ENCODE measurements at regions not wholly inside any gene's neighbourhood (a gene's known extent, or its start where the extent isn't known, plus 50 kb on each side); places are given as distances from the start of the nearest gene placed in this dataset.

DNA sequence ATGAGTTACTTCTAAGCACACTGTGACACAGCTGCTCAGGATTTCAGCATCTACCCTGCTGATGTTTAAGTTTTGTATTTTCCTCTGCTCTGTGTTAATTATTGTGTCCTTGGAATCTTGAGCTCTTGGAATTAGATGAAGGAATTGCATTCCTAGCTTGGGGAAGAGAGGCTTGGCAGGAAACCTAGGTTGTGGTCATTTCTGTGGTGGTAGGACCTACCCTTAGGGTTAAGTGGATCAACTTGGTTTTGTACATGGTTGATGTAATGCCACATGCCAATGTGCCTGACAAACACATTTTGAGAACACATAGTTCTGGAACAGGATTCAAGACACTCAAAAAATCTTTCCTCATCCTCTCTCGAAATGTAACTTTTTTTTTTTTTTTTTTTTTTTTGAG, 264.5 kb upstream of the MEX3C start:
- H3K4me1 ChIP-seq (ENCODE audit: control insufficient read depth, insufficient read depth, low read length), result no peaks in the 10 kb centered on the region
- no peaks in the 10 kb centered on the region for H3K9me3 ChIP-seq (ENCODE audit: control insufficient read depth, low read length)
- no peak for DNase-seq
- no peak overlapping the region for H3K4me3 ChIP-seq (ENCODE audit: low read length)
- H3K27ac ChIP-seq (ENCODE audit: low read length), result no peak overlapping the region
- no peak for ATAC-seq
- 100% methylated on average over 1 of the region's 1 CpG for WGBS
- no peaks in the 10 kb centered on the region for H3K27me3 ChIP-seq (ENCODE audit: control insufficient read depth, insufficient read depth)
- intact Hi-C loops (cut with DNase I), result no loop called here

DNA sequence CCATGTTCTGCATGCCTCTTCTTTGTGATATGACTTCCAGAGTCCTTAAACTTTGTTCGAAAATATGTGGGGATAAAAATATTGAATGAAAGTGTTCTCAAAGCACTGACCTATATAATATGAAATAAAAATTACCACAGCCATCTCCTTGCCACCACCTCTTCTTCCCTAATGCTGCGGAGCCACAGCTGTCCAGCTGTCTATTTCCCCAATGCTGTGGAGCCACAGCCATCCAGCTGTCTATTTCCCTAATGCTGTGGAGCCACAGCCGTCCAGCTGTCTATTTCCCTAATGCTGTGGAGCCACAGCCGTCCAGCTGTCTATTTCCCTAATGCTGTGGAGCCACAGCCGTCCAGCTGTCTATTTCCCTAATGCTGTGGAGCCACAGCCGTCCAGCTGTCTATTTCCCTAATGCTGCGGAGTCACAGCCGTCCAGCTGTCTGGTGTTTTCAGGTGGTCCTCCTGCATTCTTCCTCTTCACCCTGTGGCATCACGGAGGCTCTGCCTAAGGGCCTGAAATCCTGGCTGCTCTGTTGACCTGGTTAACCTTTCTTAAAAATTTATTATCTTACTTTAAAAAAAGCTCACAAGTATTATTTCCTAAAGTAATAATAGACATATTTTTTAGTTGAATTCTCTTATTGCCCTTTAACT, 266.1 kb upstream of the MEX3C start:
- Histone ChIP-seq H3K4me1 (ENCODE audit: control insufficient read depth, insufficient read depth, low read length) (no peaks in the 10 kb centered on the region), H3K4me3 (ENCODE audit: low read length) (no peak overlapping the region), H3K27me3 (ENCODE audit: control insufficient read depth, insufficient read depth) (no peaks in the 10 kb centered on the region), H3K9me3 (ENCODE audit: control insufficient read depth, low read length) (no peaks in the 10 kb centered on the region), H3K27ac (ENCODE audit: low read length) (no peak overlapping the region)
- no peak for ATAC-seq
- WGBS, result 76% methylated on average over 8 of the region's 9 CpGs
- intact Hi-C loops (cut with DNase I), result no loop called here
- no peak for DNase-seq

DNA sequence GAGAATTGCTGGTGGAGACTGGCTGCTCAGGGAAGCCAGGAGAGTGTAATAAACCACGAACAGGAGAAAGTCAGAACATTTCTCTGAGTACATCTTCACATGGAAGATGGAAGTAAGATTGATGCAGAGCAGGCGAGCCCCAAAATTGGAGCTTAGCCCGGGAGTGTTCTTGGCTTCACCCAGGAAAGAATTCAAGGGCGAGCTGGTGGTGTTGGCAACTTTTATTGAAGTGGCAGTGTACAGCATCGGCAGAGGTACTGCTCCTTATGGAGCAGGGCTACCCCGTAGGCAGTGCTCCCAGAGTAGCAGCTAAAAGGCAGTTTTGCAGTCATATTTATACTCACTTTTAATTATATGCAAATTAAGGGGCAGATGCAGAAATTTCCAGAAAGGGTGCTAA, 281.4 kb upstream of the MEX3C start:
- intact Hi-C loops (cut with DNase I), result loop anchor here in 1 of 4 donors (10.0 kb wide), 1 partner anchor 46 kb away; no protein-coding TSS in a partner anchor
- H3K4me3 ChIP-seq (ENCODE audit: low read length), result no peak overlapping the region
- H3K27me3 ChIP-seq (ENCODE audit: control insufficient read depth, insufficient read depth), result no peaks in the 10 kb centered on the region
- WGBS, result 72% methylated on average over 6 of the region's 6 CpGs
- no peaks in the 10 kb centered on the region for H3K4me1 ChIP-seq (ENCODE audit: control insufficient read depth, insufficient read depth, low read length)
- DNase-seq (no peak), ATAC-seq (no peak)
- H3K27ac ChIP-seq (ENCODE audit: low read length), result no peak overlapping the region
- H3K9me3 ChIP-seq (ENCODE audit: control insufficient read depth, low read length), result no peaks in the 10 kb centered on the region

DNA sequence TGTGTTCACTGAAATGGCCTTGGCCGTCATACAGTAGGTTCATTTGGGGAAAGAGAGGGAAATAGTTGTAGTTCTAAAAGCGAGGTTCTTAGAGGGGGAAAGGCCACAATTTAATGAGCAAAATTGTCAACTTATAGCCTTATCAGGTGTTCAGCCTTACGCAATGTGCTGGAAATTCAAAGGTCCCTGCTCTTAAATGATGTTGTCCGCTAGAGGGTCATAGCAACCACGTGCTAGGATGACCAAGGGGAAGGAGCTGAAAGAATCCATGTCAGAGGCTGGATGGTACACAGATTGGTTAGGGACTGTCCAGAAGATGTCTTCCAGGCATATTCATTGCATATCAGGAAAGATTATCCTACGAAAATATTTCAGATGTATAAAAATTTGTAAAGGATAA, 282.3 kb upstream of the MEX3C start:
- H3K27me3 ChIP-seq (ENCODE audit: control insufficient read depth, insufficient read depth), result no peaks in the 10 kb centered on the region
- ATAC-seq (no peak), DNase-seq (no peak)
- H3K4me3 ChIP-seq (ENCODE audit: low read length), result no peak overlapping the region
- intact Hi-C loops (cut with DNase I), result loop anchor here in 1 of 4 donors (10.0 kb wide), 1 partner anchor 45 kb away; no protein-coding TSS in a partner anchor
- WGBS, result 83% methylated on average over 6 of the region's 6 CpGs
- H3K9me3 ChIP-seq (ENCODE audit: control insufficient read depth, low read length), result no peaks in the 10 kb centered on the region
- H3K27ac ChIP-seq (ENCODE audit: low read length), result no peak overlapping the region
- no peaks in the 10 kb centered on the region for H3K4me1 ChIP-seq (ENCODE audit: control insufficient read depth, insufficient read depth, low read length)

DNA sequence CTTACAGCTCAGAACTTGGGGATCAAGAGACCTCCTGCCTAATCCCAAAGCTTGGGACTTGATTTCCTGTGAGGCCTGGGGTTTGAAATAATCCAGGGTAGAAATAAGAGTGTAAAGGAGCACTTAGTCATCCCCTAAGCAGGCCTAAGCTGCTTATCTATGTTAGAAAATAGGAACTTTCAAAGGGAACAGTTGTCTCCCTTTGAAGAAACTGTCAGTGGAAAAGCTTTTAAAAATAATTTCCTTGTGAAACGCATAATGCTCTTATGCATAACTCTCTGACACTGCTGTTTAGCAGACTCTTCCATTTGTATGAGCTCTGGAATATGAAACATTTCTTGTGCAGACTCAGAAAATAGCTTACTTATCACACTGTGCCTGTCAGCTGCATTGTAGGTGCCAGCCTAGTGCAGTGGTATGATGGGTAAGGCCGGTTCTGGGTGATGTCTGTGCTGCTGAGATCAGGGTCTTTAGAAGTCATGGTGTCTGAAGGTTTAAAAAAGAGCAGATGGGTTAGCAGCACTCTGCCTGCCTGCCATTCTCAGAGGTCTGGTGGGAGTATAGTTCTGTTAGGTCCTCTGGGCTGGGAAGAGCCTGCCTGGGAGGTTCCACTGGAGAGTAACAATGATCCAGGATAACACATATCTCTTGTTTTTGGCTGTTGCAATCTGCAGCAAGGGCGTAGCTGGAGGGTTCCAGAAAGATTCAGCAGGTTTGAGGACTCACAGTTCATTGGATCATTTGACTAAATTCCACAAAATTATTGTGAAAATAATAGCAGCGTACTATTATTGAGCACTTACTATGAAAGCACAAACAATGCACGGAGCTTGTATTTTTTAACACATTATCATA, 283.2 kb upstream of the MEX3C start:
- intact Hi-C loops (cut with DNase I), result no loop called here
- ATAC-seq (peak in 1 of 2 donors; percentile 64), DNase-seq (no peak)

DNA sequence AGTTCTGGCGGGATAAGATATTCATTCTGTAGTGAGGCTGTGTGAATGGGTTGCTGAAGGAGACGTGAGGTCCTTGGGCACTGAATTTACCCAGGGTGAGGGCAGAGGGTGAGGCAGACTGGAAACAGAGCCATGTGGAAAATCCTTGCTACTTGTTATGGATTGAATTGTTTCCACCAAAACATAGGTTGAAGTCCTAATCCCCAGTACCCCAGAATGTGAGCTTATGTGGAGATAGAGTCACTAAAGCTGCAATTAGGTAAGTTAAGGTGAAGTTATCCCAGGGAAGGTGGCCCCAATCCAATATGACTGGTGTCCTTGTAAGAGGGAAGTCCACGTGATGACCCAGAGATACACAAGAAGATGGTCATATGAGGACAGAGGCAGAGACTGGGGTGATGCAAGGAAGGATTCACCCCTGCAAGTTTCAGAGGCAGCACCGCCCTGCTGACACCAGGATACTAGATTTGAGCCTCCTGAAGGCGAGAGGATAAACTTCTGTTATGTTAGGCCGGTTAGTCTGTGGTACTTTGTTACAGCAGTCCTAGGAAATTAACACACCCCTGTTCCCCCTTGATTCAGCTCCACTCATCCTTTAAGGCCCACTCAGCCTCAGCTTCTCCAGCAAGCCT, 289.4 kb upstream of the MEX3C start:
- no peaks in the 10 kb centered on the region for H3K27me3 ChIP-seq (ENCODE audit: control insufficient read depth, insufficient read depth)
- WGBS, result 81% methylated on average over 6 of the region's 6 CpGs
- no peaks in the 10 kb centered on the region for H3K9me3 ChIP-seq (ENCODE audit: control insufficient read depth, low read length)
- no peak for DNase-seq
- H3K27ac ChIP-seq (ENCODE audit: low read length), result no peak overlapping the region
- no peaks in the 10 kb centered on the region for H3K4me1 ChIP-seq (ENCODE audit: control insufficient read depth, insufficient read depth, low read length)
- no peak overlapping the region for H3K4me3 ChIP-seq (ENCODE audit: low read length)
- ATAC-seq, result no peak
- intact Hi-C loops (cut with DNase I), result no loop called here

More for the DNA sequence above, 283.2 kb upstream of the MEX3C start:
- Histone ChIP-seq H3K9me3 (ENCODE audit: control insufficient read depth, low read length) (no peaks in the 10 kb centered on the region), H3K4me1 (ENCODE audit: control insufficient read depth, insufficient read depth, low read length) (no peaks in the 10 kb centered on the region), H3K4me3 (ENCODE audit: low read length) (no peak overlapping the region), H3K27ac (ENCODE audit: low read length) (no peak overlapping the region), H3K27me3 (ENCODE audit: control insufficient read depth, insufficient read depth) (no peaks in the 10 kb centered on the region)
- WGBS, result 64% methylated on average over 5 of the region's 5 CpGs

DNA sequence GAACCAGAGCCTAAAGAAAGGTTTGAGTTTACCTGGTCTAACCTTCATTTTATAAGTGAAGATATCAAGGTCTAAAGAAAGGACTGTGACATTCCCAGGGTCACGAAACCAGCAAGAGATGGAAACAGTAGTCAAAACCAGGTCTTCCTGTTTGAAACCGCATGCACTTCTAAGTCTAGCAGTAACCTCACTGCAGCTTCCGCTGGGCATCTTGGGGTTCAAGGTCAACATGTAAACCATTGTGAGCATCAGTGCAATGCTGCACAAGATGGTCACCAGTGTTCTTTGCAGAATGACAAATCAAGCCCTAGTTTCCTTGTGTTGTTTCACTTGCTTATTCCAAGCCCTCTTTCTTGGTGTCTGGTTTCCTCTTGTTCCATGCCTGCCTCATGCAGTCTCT, 292.9 kb upstream of the MEX3C start:
- Histone ChIP-seq H3K4me3 (ENCODE audit: low read length) (no peak overlapping the region), H3K27me3 (ENCODE audit: control insufficient read depth, insufficient read depth) (no peaks in the 10 kb centered on the region), H3K9me3 (ENCODE audit: control insufficient read depth, low read length) (no peaks in the 10 kb centered on the region), H3K4me1 (ENCODE audit: control insufficient read depth, insufficient read depth, low read length) (no peaks in the 10 kb centered on the region), H3K27ac (ENCODE audit: low read length) (no peak overlapping the region)
- WGBS, result 91% methylated on average over 3 of the region's 3 CpGs
- DNase-seq (no peak), ATAC-seq (no peak)
- intact Hi-C loops (cut with DNase I), result no loop called here

DNA sequence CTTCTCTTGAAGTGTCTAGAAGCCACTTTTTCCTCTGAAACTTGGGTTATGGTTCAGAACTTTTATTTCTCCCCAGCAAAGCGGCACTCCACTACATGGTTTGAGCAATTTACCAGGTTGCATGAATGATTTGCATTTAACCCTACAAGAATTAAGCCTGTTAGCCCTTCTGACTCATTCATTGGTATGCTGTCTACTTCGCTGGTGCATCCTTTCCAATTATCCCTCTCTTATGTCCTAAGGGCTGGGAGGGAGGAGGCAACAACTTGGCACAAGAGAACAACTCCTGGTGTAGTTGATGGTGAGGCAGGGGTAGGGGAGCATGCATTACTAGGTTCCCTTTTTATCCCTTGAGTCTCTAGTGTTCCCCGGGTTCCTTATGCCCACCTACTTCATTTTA, 293.4 kb upstream of the MEX3C start:
- Histone ChIP-seq H3K4me3 (ENCODE audit: low read length) (no peak overlapping the region), H3K27ac (ENCODE audit: low read length) (no peak overlapping the region), H3K27me3 (ENCODE audit: control insufficient read depth, insufficient read depth) (no peaks in the 10 kb centered on the region), H3K9me3 (ENCODE audit: control insufficient read depth, low read length) (no peaks in the 10 kb centered on the region), H3K4me1 (ENCODE audit: control insufficient read depth, insufficient read depth, low read length) (no peaks in the 10 kb centered on the region)
- ATAC-seq (no peak), DNase-seq (no peak)
- intact Hi-C loops (cut with DNase I), result no loop called here
- WGBS, result 84% methylated on average over 3 of the region's 3 CpGs

DNA sequence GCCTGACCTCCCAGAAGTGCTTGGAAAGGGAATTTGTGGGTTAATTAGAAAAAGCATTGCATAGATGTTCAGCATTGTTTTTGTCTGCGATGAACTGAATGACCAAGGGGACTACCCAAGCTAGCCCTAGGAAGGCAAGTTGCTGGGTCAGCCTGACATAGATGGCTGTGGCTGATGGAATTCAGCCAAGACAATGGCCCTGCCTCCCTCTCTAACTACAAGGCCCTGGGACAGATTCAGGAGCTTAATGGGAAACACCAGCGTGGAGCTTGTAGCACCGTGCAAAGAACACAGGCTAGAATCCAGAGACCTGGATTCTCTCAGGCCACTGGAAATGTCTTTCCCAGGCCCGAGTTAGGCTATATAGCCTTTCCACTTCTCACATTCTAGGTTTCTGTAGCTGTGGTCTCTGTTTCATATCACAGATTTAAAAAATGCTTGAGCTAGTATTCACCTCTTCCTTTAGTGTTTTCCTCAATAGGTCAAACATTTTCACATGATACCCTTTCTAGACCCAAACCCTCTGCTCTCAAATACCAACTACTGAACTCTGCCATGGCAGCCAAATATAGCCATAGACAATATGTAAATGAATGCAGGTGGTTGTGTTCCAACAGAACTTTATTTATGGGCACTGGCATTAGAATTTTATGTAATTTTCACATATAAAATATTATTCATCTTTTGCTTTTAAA, 294.3 kb upstream of the MEX3C start:
- WGBS, result 85% methylated on average over 4 of the region's 4 CpGs
- Histone ChIP-seq H3K27ac (ENCODE audit: low read length) (no peak overlapping the region), H3K9me3 (ENCODE audit: control insufficient read depth, low read length) (no peaks in the 10 kb centered on the region), H3K4me1 (ENCODE audit: control insufficient read depth, insufficient read depth, low read length) (no peaks in the 10 kb centered on the region), H3K27me3 (ENCODE audit: control insufficient read depth, insufficient read depth) (no peaks in the 10 kb centered on the region), H3K4me3 (ENCODE audit: low read length) (no peak overlapping the region)
- intact Hi-C loops (cut with DNase I), result no loop called here
- DNase-seq (no peak), ATAC-seq (no peak)

DNA sequence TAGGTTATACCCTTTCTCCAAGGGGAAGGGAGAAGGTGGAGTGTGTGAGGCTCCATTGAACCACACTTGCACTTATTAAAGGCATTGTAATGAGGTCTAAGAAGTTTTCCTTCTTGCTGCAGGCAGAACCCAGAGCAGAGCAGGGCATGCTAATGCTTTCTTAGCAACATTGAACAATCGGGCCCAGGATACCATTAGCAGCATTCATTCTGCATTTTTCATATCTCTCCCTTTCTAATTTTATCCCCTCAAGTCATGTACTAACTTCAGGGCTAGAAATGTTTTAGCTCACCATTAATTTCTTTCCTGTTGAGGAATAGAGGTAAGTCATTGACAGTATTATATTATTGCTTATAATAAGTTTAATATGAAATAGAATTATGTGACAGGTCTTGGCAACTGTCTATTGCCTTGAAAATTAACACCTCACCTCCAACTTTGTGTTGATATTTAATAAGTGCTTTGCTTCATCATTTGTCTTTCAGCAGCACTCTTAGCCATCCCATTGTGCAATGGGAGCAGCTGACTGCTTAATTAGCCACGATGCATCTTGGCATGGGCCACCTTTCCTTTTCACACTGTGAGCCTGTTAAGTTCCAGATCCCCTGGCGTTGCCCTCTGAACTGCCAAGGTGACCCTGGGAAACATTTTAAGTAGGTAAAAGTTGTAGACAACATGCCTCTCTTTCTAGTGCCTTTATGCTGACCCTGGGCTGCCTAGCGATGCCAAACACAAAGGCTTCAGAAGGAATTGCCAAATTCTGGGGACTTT, 300.8 kb upstream of the MEX3C start:
- ATAC-seq (peak; percentile 76 to 88), DNase-seq (peak; percentile 13 to 68 (median 47))
- Histone ChIP-seq H3K27ac (ENCODE audit: low read length) (no peak overlapping the region), H3K4me3 (ENCODE audit: low read length) (no peak overlapping the region), H3K27me3 (ENCODE audit: control insufficient read depth, insufficient read depth) (no peaks in the 10 kb centered on the region), H3K4me1 (ENCODE audit: control insufficient read depth, insufficient read depth, low read length) (no peaks in the 10 kb centered on the region), H3K9me3 (ENCODE audit: control insufficient read depth, low read length) (no peaks in the 10 kb centered on the region)
- 50% methylated on average over 4 of the region's 4 CpGs for WGBS
- intact Hi-C loops (cut with DNase I), result no loop called here
